Gastroesophageal sphincter (tissue), 3 donors: ENCODE measurements at regions not wholly inside any gene's neighbourhood (a gene's known extent, or its start where the extent isn't known, plus 50 kb on each side); places are given as distances from the start of the nearest gene placed in this dataset.

Source experiments
- POLR2A ChIP-seq, 2 donors: fragments of 450-650 bp; IDR thresholded peaks; one replicate each; pipeline ENCODE4 v1.6.1; 2017; ENCODE audit warnings: antibody characterized with exemption in 2 of 2, mild to moderate bottlenecking in 2 of 2, moderate library complexity in 1 of 2
- POLR2AphosphoS5 ChIP-seq: sonication (generic); formaldehyde crosslinking; IDR thresholded peaks from one replicate; pipeline ENCODE4 v1.6.1; 2017; ENCODE audit warnings: antibody characterized with exemption
- TF ChIP-seq, protein P1 (sequence below), 4 experiments: fragments of 200-600 bp in 2 of 4; fragments of 450-650 bp in 2 of 4; sonication (generic) in 1 of 4; IDR thresholded peaks; one replicate each; pipeline ENCODE4 v1.5.1; 2017 to 2019; ENCODE audit warnings: antibody characterized with exemption in 4 of 4, mild to moderate bottlenecking in 2 of 4, moderate library complexity in 2 of 4

DNA sequence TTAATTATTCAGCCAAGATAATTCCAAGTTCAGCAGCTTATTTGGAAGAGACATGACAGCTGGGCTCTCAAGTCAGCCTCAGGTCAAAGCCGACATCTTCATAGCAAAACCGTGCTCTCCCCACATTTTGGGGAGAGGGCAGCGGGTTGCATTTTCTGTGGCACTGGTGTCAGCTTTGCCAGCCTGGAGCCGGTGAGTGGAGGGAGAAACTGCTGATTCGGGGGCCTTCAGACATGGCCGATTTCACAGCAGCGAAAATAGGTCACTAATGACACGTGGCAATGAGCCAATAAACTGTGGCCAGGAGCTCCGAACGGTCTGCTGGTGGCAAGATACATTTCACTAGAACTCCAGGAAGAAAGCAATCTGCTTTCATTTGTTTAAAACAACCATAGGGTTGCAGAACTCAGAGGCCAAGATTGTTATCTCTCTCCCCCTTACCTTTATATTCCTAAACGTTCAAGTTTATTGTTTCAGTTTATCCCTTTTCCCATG, 173.2 kb downstream of the CAND1 start:
- no peak for TF ChIP-seq POLR2A (IDR thresholded peaks at IDR 0.05)
- no peak for TF ChIP-seq POLR2AphosphoS5
- TF ChIP-seq, protein P1, sequence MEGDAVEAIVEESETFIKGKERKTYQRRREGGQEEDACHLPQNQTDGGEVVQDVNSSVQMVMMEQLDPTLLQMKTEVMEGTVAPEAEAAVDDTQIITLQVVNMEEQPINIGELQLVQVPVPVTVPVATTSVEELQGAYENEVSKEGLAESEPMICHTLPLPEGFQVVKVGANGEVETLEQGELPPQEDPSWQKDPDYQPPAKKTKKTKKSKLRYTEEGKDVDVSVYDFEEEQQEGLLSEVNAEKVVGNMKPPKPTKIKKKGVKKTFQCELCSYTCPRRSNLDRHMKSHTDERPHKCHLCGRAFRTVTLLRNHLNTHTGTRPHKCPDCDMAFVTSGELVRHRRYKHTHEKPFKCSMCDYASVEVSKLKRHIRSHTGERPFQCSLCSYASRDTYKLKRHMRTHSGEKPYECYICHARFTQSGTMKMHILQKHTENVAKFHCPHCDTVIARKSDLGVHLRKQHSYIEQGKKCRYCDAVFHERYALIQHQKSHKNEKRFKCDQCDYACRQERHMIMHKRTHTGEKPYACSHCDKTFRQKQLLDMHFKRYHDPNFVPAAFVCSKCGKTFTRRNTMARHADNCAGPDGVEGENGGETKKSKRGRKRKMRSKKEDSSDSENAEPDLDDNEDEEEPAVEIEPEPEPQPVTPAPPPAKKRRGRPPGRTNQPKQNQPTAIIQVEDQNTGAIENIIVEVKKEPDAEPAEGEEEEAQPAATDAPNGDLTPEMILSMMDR (IDR thresholded peaks at IDR 0.05), result no peak
